Kidney (tissue), 10 donors: ENCODE measurements at regions not wholly inside any gene's neighbourhood (a gene's known extent, or its start where the extent isn't known, plus 50 kb on each side); places are given as distances from the start of the nearest gene placed in this dataset.
"Not testable (repeated sequence)": the region's sequence is repeated elsewhere in the genome, so short reads cannot be mapped to it uniquely, and the experiment has no call there.

Experiments used
- DNase-seq, 5 donors: peaks; one replicate each; pipeline ENCODE4 v3.0.0-alpha.2; 2013 to 2020
- FAIRE-seq: peaks from 2 replicates; lab custom pipeline; 2012; peaks lifted over from hg19 to GRCh38; lab: Jason Lieb, UNC
- H3K27ac ChIP-seq, 2 donors: one replicate each; pipeline ENCODE4 v1.7.0; 2013; ENCODE audit warnings: low read depth in 2 of 2, low read length in 2 of 2, inconsistent platforms in 1 of 2
- H3K27me3 ChIP-seq: one replicate; pipeline ENCODE4 v1.7.1; 2013; ENCODE audit warnings: low read length, inconsistent platforms; ENCODE audit not compliant: control insufficient read depth, insufficient read depth
- H3K36me3 ChIP-seq, 3 donors: one replicate each; pipeline versions ENCODE4 v1.7.0 to v1.7.1; 2013; ENCODE audit warnings: low read length in 3 of 3, control low read depth in 1 of 3, inconsistent platforms in 1 of 3; ENCODE audit not compliant: insufficient read depth in 3 of 3, control insufficient read depth in 2 of 3
- H3K4me1 ChIP-seq, 3 donors: one replicate each; pipeline versions ENCODE4 v1.7.0 to v1.7.1; 2013; ENCODE audit warnings: low read length in 3 of 3, inconsistent platforms in 1 of 3, low read depth in 1 of 3; ENCODE audit not compliant: control insufficient read depth in 2 of 3, insufficient read depth in 2 of 3
- H3K4me3 ChIP-seq, 3 donors: one replicate each; pipeline versions ENCODE4 v1.7.0 to v1.8.1; 2013; ENCODE audit warnings: low read length in 3 of 3, control low read depth in 1 of 3, inconsistent platforms in 1 of 3
- H3K9ac ChIP-seq, 3 donors: one replicate each; pipeline versions ENCODE4 v1.7.0 to v1.7.1; 2013; ENCODE audit warnings: low read length in 3 of 3, control low read depth in 1 of 3, inconsistent platforms in 1 of 3
- H3K9me3 ChIP-seq, 3 donors: one replicate each; pipeline versions ENCODE4 v1.7.0 to v1.7.1; 2013; ENCODE audit warnings: low read length in 3 of 3, control low read depth in 1 of 3, inconsistent platforms in 1 of 3; ENCODE audit not compliant: control insufficient read depth in 2 of 3, insufficient read depth in 1 of 3
- intact Hi-C: fragments of 100-400 bp; cut with DNase I; formaldehyde crosslinking; loops from one replicate; pipeline ENCODE4 v1.11.1; 2022
- donor health status: control.
- donor health status: control.
- donor health status: DM: yes; HTN: yes; CAD: no.
- donor health status: Normal renal cell carcinoma (clear cell type).

DNA sequence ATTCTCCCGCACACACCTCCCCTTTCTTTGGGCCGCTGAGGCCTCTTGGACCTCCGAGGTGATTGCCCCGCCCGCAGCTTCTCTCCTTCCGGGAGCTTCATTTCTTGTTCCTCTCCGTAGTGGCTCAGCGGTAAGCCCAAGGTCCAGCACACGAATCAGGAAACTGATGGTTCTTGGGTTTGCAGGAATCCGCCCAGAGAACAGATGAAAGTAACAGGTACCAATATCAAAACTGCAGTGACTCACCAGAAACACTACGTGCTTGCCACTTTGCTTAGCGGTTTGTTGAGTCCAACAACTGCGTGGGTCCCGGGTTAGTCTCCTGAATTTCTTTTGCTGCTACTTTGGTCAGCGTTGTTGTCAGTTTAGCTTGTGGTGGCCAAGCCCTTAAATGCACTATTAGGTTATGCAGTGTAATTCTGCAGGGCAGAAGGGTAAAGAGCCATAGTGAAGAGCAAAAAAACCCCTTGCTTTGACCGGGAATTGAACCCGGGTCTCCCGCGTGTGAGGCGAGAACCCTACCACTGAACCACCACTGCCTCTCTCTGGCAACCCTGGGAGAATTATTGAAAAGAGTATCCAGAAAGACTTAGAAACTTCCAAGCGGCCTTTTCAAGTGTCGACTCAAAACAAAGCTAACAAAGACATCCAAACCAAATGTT is 74.2 kb upstream of the FCGR1A start:
- DNase-seq, result peak; percentile 68 to 93 (median 88)
- H3K9me3 ChIP-seq, H3K4me3 ChIP-seq, FAIRE-seq, H3K36me3 ChIP-seq, H3K27me3 ChIP-seq, H3K4me1 ChIP-seq, H3K27ac ChIP-seq, intact Hi-C loops, H3K9ac ChIP-seq: not testable (repeated sequence)

DNA sequence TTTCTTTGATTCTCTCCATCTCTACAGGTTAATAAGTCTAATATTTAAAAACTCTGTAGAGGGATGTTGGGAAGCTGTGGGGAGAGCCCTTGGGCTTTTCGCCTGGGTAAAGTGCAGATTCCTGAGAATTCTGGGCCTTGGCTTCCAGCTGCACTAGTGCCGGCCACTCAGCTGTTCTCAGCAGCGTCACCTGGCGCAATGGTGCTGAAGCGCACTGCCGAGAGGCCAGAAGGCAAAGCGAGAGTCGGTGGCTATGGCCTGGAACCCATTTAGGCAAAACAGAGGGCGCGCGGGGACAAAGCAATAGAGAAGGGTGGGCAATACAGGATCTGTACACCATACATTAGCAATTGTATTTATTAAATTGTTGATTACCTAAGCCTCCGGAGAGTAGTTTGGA is 70.8 kb upstream of the FCGR1A start:
- H3K27ac ChIP-seq, intact Hi-C loops, H3K36me3 ChIP-seq, H3K9ac ChIP-seq, FAIRE-seq, H3K27me3 ChIP-seq, H3K4me1 ChIP-seq, DNase-seq, H3K9me3 ChIP-seq: not testable (repeated sequence)
- peak overlapping the region in 1 of 3 donors; percentile 20 for H3K4me3 ChIP-seq

DNA sequence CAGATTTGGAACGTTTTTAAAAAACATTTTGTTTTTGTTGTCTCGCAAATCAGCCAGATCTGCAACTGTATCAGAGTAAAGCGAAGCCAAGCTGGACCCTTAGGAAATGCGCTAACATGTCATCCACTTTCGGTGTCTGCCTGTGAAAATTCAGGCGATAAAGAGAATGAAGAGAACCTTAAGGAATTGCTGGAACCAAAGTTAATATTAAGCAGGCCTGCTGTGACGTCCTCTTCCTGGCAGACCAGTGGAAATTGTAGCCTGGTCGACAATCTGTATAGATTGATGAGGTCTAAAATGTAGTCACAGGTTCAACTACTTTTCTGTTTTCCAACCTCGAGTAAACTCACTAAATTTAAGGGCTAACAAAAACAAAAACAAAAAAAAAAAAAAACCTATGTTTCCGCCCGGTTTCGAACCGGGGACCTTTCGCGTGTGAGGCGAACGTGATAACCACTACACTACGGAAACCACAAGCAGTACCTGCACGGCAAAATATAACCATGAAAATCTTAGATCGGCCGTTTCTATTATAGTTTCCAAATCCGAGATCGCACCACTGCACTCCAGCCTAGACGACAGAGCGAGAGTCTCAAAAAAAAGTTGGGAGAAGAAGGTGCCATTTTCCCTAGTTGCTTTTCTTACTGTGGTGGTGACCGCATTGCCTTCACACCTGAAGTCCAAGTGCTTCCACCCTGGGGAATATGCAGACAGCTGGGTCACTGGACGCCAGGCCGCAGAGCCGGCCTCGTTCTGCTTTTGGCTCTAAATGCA is 70.2 kb upstream of the FCGR1A start:
- H3K27ac ChIP-seq, H3K36me3 ChIP-seq, H3K4me1 ChIP-seq, H3K9me3 ChIP-seq, FAIRE-seq, H3K27me3 ChIP-seq, intact Hi-C loops: not testable (repeated sequence)
- Histone ChIP-seq H3K9ac (peak overlapping the region in 1 of 3 donors; percentile 39), H3K4me3 (peak overlapping the region in 1 of 3 donors; percentile 71)
- peak; percentile 53 to 91 (median 86) for DNase-seq

DNA sequence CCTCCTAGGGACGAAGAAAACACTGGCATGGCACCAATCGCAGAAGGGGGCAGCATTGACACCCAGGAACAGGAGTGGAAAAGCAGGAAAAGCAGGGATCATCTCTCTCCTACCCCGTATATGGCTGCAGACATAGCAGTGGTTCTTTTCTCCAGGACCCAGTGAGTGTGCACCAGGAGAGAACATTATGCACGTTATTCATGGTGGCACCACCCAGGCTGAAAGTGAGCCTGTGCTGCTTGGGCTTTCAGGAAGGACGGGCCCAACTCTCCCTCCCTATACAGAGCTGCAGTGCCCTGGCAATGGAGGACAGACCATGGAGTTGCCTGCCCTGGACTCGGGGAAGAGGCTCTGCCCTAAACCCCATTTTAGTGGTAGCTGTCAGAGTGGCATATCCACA is 69.0 kb upstream of the FCGR1A start:
- H3K27me3 ChIP-seq, FAIRE-seq, H3K4me1 ChIP-seq, H3K27ac ChIP-seq, H3K4me3 ChIP-seq, DNase-seq, intact Hi-C loops, H3K36me3 ChIP-seq, H3K9me3 ChIP-seq, H3K9ac ChIP-seq: not testable (repeated sequence)

DNA sequence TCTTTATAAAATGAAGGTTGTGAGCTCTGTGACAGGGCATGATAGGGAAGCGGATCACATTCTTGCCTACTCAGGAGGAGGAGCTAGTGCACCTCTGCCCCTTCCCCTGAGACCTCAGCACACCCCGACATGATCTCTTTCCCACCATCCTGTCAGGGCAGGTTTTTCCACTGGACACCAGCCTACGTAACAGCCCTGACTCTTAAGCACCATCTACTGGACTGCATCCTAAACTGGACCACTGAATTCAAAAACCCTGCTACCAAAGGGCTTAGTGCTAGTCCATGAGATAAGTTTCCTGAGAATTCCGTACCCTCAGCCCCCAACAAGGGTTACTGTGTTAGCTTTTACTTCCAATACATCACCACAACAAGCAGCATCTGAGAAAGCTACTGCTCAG is 68.5 kb upstream of the FCGR1A start:
- H3K27me3 ChIP-seq, intact Hi-C loops, H3K4me3 ChIP-seq, H3K9ac ChIP-seq, DNase-seq, H3K36me3 ChIP-seq, H3K4me1 ChIP-seq, FAIRE-seq, H3K27ac ChIP-seq, H3K9me3 ChIP-seq: not testable (repeated sequence)

DNA sequence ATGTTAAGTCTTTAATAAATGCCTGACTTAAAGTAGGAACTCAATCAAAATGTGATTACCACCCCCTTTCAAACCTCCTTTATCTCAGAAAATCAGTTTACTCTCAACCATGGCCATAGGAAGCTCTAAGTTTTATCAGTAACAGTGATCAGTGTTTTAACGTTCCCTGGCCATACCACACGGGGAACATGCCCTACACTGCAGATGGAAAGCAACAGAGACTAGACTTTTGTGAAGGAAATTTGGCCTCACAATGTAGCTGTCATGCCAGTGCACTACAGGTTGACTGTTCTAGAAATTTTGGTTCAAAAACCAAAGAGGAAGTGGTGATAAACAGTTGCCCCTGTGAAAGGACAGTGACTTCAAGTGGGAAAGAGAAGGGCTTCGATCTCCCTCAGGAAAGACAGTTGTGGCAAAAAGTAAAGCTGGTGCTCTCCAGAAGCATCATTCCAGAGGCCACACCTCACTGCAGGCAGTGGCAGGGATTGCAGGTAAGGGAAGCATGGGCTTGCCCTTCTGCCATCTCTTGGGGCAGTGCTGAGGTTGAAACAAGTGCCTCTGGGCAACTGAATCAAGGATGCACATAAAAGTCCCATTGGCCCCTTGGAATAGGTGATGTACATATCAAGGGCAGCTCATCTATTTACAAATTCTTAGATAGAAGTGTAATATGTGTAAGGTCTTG is 57.7 kb upstream of the FCGR1A start:
- H3K4me3 ChIP-seq, H3K9me3 ChIP-seq, H3K4me1 ChIP-seq, H3K27ac ChIP-seq, DNase-seq, H3K36me3 ChIP-seq, intact Hi-C loops, H3K27me3 ChIP-seq, H3K9ac ChIP-seq, FAIRE-seq: not testable (repeated sequence)

DNA sequence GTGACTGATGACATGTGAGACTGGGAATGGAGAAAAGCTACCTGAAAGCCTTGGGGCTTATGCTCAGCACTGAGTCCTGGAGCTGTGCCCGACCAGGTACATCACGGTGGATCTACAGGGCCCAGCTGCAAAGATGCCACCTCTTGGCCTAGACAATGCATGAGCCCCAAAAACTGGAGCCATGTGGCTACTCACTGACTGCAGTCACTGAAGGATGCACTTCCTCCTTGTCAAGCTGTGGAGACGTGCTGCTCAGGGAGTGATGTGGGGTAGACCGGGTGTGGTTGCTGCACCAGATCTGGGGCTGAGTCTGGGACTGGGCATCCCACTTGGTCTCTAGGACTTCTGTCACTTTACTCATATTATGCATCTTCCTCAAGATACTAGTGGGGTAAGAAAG is 55.8 kb upstream of the FCGR1A start:
- DNase-seq, H3K36me3 ChIP-seq, H3K4me1 ChIP-seq, H3K4me3 ChIP-seq, H3K27ac ChIP-seq, H3K9ac ChIP-seq, H3K9me3 ChIP-seq, intact Hi-C loops, FAIRE-seq, H3K27me3 ChIP-seq: not testable (repeated sequence)

DNA sequence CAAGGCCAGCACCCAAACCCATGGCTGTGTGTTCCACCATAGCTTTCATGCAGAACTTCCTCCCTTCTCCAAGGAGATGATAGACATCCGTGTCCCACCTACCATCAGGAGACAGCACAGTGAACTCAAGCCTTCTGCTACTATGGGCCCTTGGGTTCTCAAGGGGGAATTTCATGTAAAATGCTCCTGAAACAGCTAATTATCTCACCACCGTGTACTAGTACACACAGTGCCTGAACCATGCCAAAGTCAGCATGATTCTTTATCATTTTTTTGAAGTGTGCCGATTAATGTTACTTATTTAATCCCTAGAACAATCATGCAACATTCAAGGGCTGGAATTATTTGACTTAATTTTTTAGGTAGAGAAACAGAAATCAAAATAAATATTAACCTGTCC is 53.9 kb upstream of the FCGR1A start:
- H3K27ac ChIP-seq, intact Hi-C loops, H3K9ac ChIP-seq, FAIRE-seq, H3K27me3 ChIP-seq, H3K4me1 ChIP-seq, DNase-seq, H3K4me3 ChIP-seq, H3K36me3 ChIP-seq, H3K9me3 ChIP-seq: not testable (repeated sequence)
